Thymus (tissue), 11 donors: ENCODE measurements at regions not wholly inside any gene's neighbourhood (a gene's known extent, or its start where the extent isn't known, plus 50 kb on each side); places are given as distances from the start of the nearest gene placed in this dataset.
A peak's percentile ranks its signal among the peaks of the same experiment; 100 is the strongest.

Experiments used
- DNase-seq, 9 donors: peaks; one replicate each; pipeline ENCODE4 v3.0.0-alpha.2; 2013; ENCODE audit warnings: low spot score in 9 of 9, low read depth in 6 of 9, missing footprints in 1 of 9
- H3K27ac ChIP-seq, 2 donors: one replicate each; pipeline ENCODE4 v1.5.1; 2013; ENCODE audit warnings: control low read depth in 1 of 2, low read depth in 1 of 2, low read length in 1 of 2, mild to moderate bottlenecking in 1 of 2, moderate library complexity in 1 of 2
- H3K27me3 ChIP-seq, 2 donors: one replicate each; pipeline ENCODE4 v1.5.1; 2013; ENCODE audit warnings: low read length in 1 of 2; ENCODE audit not compliant: control insufficient read depth in 2 of 2, insufficient read depth in 1 of 2
- H3K36me3 ChIP-seq, 2 donors: one replicate each; pipeline ENCODE4 v1.5.1; 2013; ENCODE audit warnings: low read length in 1 of 2, mild to moderate bottlenecking in 1 of 2, moderate library complexity in 1 of 2; ENCODE audit not compliant: control insufficient read depth in 2 of 2, insufficient read depth in 2 of 2
- H3K4me1 ChIP-seq, 2 donors: one replicate each; pipeline ENCODE4 v1.5.1; 2013; ENCODE audit warnings: low read length in 2 of 2; ENCODE audit not compliant: control insufficient read depth in 2 of 2, insufficient read depth in 2 of 2
- H3K4me3 ChIP-seq, 2 donors: one replicate each; pipeline ENCODE4 v1.5.1; 2013; ENCODE audit warnings: low read length in 2 of 2, control low read depth in 1 of 2, mild to moderate bottlenecking in 1 of 2
- H3K9me3 ChIP-seq, 2 donors: one replicate each; pipeline ENCODE4 v1.5.1; 2013; ENCODE audit warnings: low read length in 1 of 2, mild to moderate bottlenecking in 1 of 2; ENCODE audit not compliant: control insufficient read depth in 2 of 2, insufficient read depth in 1 of 2
- WGBS: extraction: QIAGEN DNeasy Blood & Tissue Kit; methylation state at CpG from one replicate; pipeline ENCODE4 v1.1.7; 2013; 5-methylcytosine and 5-hydroxymethylcytosine counted together
- donor health status: healthy.

DNA sequence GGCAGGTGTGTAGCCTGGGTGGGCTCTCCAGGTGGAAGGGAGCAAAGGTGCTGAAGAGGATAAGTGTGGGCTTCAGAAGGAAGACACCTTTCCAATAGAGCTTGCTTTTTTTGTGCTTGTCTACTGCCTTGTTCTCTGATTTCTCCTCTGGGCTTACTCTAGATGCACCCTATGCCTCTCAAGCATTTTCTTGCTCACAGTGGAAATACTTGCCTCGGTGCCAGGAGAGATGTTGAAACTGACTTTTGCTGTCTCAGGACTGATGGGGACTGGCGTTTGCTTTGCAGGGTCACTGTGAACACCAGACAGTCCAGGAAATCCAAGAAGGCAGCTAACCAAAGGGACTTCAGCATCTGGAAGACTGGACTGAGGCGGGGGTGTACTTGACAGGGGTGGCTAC is 187.9 kb downstream of the SNX10 start:
- Histone ChIP-seq H3K4me1 (peaks cover 0 to 3% of the 10 kb centered on the region in 2 donors), H3K36me3 (no peaks in the 10 kb centered on the region), H3K9me3 (no peaks in the 10 kb centered on the region), H3K4me3 (no peak overlapping the region), H3K27me3 (no peaks in the 10 kb centered on the region), H3K27ac (no peak overlapping the region)
- no peak for DNase-seq
- WGBS, result 93% methylated on average over 3 of the region's 3 CpGs

- no peak overlapping the region for H3K27ac ChIP-seq
- peaks cover 0 to 3% of the 10 kb centered on the region in 2 donors for H3K4me1 ChIP-seq
- H3K36me3 ChIP-seq, result no peaks in the 10 kb centered on the region
- H3K27me3 ChIP-seq, result no peaks in the 10 kb centered on the region
- whole genome bisulfite sequencing, result 70% methylated on average over 9 of the region's 9 CpGs
- H3K9me3 ChIP-seq, result no peaks in the 10 kb centered on the region
- H3K4me3 ChIP-seq, result no peak overlapping the region
- peak in 5 of 9 donors; percentile 5 to 62 (median 21) for DNase-seq
Observed at GRCh38 chr7:26480156-26480555, 188.5 kb downstream of the SNX10 start.

- Histone ChIP-seq H3K9me3 (no peaks in the 10 kb centered on the region), H3K27me3 (no peaks in the 10 kb centered on the region), H3K27ac (no peak overlapping the region), H3K4me3 (no peak overlapping the region), H3K36me3 (no peaks in the 10 kb centered on the region), H3K4me1 (peaks cover 0 to 3% of the 10 kb centered on the region in 2 donors)
- no peak for DNase-seq
- WGBS, result 98% methylated on average over 3 of the region's 3 CpGs
Observed at GRCh38 chr7:26482927-26483326, 191.3 kb downstream of the SNX10 start.

DNA sequence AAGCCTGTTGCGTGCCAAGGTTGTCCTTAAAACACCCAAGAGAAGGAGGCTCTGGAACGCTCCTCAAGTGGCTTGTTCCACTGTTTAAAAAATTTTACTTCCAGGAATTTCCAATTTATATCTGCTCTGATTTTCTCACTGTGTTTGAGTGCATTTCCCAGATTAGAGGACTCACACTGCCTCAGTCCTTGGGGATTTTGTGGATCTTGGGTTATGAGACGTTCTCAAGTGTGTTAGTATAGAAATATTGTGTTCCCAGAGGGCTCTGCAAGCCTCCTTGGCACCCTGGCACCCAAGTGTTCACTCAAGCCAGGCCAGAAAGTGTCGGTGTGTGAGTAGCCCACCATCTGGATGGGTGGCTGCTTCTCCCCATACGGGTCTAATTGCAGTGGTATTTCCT is 192.2 kb downstream of the SNX10 start:
- Histone ChIP-seq H3K36me3 (no peaks in the 10 kb centered on the region), H3K9me3 (no peaks in the 10 kb centered on the region), H3K27ac (no peak overlapping the region), H3K4me1 (peaks cover 0 to 3% of the 10 kb centered on the region in 2 donors), H3K27me3 (no peaks in the 10 kb centered on the region), H3K4me3 (no peak overlapping the region)
- 93% methylated on average over 5 of the region's 5 CpGs for WGBS
- no peak for DNase-seq

DNA sequence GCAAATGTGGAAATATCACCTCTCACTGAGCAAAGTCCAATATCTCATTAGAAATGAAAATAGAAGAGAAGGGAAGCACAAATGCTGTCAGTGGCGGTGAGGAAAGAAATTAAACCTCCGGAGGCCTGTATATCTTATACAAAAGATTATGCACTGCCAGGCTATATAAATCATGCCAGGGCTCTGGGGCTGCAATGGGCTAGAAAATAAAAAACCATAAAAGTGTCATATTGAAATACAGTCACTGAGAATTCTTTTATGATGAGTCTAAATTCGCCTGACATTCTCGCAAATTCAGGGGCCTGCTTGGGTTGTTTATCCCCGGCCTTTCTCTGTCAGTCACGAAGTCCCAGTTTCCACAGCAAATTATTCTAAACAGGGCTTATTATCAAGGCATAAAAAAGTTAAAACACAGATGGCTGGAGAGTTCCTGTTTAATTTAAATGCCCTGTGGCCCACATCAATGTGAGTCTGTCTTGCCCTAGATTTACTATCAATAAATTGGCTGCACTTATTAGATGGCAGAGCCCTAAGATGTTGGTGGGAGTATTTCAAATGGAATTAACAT is 193.8 kb downstream of the SNX10 start:
- no peak overlapping the region for H3K4me3 ChIP-seq
- WGBS, result 89% methylated on average over 6 of the region's 6 CpGs
- H3K27me3 ChIP-seq, result no peaks in the 10 kb centered on the region
- DNase-seq, result no peak
- no peaks in the 10 kb centered on the region for H3K9me3 ChIP-seq
- no peaks in the 10 kb centered on the region for H3K36me3 ChIP-seq
- no peak overlapping the region for H3K27ac ChIP-seq
- H3K4me1 ChIP-seq, result peaks cover 0 to 2% of the 10 kb centered on the region in 2 donors

GRCh38 chr7:26486153-26486552 is 194.5 kb downstream of the SNX10 start:
- Histone ChIP-seq H3K36me3 (no peaks in the 10 kb centered on the region), H3K4me1 (peaks cover 0 to 8% of the 10 kb centered on the region in 2 donors), H3K4me3 (no peak overlapping the region), H3K27me3 (no peaks in the 10 kb centered on the region), H3K9me3 (no peaks in the 10 kb centered on the region), H3K27ac (no peak overlapping the region)
- no peak for DNase-seq
- WGBS, result 97% methylated on average over 8 of the region's 8 CpGs

DNA sequence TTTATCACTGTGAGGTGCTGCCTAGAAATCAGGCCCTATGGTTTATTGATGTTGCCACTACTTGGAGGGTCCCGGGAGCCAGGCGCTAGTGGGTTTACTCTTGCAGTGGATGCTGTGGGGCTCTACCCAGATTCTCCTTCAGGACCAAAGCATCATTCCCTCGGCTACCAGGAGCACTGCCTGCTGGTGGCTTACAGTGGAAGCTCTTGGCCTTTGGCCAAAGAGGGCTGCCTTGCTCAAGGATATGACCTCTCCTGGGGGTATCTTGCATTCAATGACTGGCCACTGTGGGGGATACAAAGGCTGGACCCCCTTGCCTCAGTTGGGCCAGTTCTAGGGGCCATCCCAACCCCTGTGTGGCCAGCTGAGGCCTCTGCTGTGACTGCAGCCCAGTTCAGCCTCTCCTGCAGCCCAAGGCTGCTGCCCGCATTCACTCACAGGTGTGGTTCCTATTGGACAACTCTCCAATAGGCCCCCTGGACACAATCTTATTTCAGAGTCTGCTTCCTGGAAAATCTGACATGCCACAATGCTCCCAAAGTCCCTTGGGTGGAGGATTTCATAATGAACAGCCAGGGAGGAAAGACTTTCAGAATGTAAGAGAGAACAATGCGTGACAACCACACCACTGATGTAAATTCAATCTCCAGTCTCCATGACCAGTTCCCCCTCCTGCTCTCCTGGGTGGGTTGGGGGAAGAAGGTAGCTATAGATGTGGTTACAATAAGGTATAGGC is 196.3 kb downstream of the SNX10 start:
- Histone ChIP-seq H3K27me3 (no peaks in the 10 kb centered on the region), H3K4me1 (peaks cover 0 to 8% of the 10 kb centered on the region in 2 donors), H3K36me3 (no peaks in the 10 kb centered on the region), H3K4me3 (no peak overlapping the region), H3K9me3 (no peaks in the 10 kb centered on the region), H3K27ac (no peak overlapping the region)
- WGBS, result 98% methylated on average over 5 of the region's 5 CpGs
- DNase-seq, result no peak

GRCh38 chr7:26489391-26489790 is 197.7 kb downstream of the SNX10 start:
- Histone ChIP-seq H3K4me3 (no peak overlapping the region), H3K4me1 (peaks cover 0 to 8% of the 10 kb centered on the region in 2 donors), H3K36me3 (no peaks in the 10 kb centered on the region), H3K9me3 (no peaks in the 10 kb centered on the region), H3K27me3 (no peaks in the 10 kb centered on the region), H3K27ac (no peak overlapping the region)
- 94% methylated on average over 1 of the region's 1 CpG for WGBS
- no peak for DNase-seq

DNA sequence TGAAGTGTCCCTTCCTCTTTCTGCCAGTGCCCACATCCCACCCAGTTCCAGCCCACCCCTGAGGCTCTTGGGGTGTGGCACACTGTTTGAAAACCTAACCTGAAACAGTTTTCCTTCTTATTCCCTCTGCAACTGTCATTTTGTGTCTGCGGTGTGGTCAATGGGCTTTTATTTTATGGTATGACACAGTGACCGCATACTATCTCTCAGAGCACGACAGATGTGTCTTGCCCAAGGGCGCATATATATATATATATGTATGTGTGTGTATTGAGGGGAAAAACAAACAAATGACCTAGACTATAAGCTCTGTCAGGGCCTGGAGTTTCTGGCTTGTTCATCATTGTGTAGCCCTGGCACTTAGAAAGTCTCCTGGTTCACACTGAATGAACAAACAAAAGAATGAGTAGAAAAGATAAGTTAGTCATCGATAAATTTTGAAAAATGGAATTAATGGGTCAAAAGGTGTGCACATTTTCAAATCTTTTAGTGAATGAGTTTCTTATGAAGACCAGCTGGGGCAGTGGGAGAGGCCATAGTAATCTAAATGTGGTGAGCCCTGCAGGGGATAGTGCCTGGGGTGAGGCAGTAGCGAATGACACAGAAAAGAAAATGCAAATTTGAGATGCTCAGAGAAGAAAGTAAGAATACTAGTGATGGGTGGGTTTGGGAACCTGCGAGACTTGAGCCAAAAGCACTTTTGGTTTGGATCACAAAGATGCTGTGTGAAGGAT is 198.4 kb downstream of the SNX10 start:
- no peaks in the 10 kb centered on the region for H3K27me3 ChIP-seq
- no peaks in the 10 kb centered on the region for H3K36me3 ChIP-seq
- no peak overlapping the region for H3K4me3 ChIP-seq
- no peak overlapping the region for H3K27ac ChIP-seq
- H3K4me1 ChIP-seq, result peaks cover 0 to 8% of the 10 kb centered on the region in 2 donors
- DNase-seq, result no peak
- H3K9me3 ChIP-seq, result no peaks in the 10 kb centered on the region
- WGBS, result 97% methylated on average over 7 of the region's 7 CpGs
